Neural cell (in vitro differentiated cells): ENCODE measurements at regions not wholly inside any gene's neighbourhood (a gene's known extent, or its start where the extent isn't known, plus 50 kb on each side); places are given as distances from the start of the nearest gene placed in this dataset.

Experiments used
- H2AFZ ChIP-seq: fragments of 200-600, 300-800 bp; sonication (generic), shearing (Covaris generic); 2 replicates; pipeline ENCODE4 v1.6.0; 2014; ENCODE audit warnings: low read depth, mild to moderate bottlenecking, antibody characterized with exemption, low read length, moderate library complexity
- H3F3A ChIP-seq: fragments of 200-600 bp; shearing (Covaris generic); 2 replicates; pipeline ENCODE4 v1.6.1; 2016; ENCODE audit warnings: mild to moderate bottlenecking, moderate library complexity, mixed read lengths, antibody characterized with exemption, low read length; ENCODE audit not compliant: insufficient read depth, poor library complexity, severe bottlenecking
- H3K27ac ChIP-seq: fragments of 200-600, 300-800 bp; sonication (generic), shearing (Covaris generic); 2 replicates; pipeline ENCODE4 v1.5.1; 2014; ENCODE audit warnings: mild to moderate bottlenecking, low read length, moderate library complexity
- H3K27me3 ChIP-seq: fragments of 300-800, 200-600 bp; sonication (generic), shearing (Covaris generic); 2 replicates; pipeline ENCODE4 v1.6.0; 2014; ENCODE audit warnings: mild to moderate bottlenecking, low read depth, low read length, moderate library complexity; ENCODE audit not compliant: insufficient read depth
- H3K36me3 ChIP-seq: fragments of 300-800, 200-600 bp; sonication (generic), shearing (Covaris generic); 2 replicates; pipeline ENCODE4 v1.5.1; 2014; ENCODE audit warnings: mild to moderate bottlenecking, antibody characterized with exemption, low read length, moderate library complexity; ENCODE audit not compliant: insufficient read depth
- H3K4me2 ChIP-seq: fragments of 300-800, 200-600 bp; sonication (generic), shearing (Covaris generic); 2 replicates; pipeline ENCODE4 v1.6.0; 2014; ENCODE audit warnings: mild to moderate bottlenecking, low read length
- H3K4me3 ChIP-seq: fragments of 300-800, 200-600 bp; sonication (generic), shearing (Covaris generic); 2 replicates; pipeline ENCODE4 v1.5.1; 2014; ENCODE audit warnings: mild to moderate bottlenecking, low read length, moderate library complexity
- H3K79me2 ChIP-seq: fragments of 200-600 bp; shearing (Covaris generic); replicated peaks from 2 replicates; pipeline ENCODE4 v1.6.0; 2014; ENCODE audit warnings: mild to moderate bottlenecking, low read length, moderate library complexity; ENCODE audit not compliant: insufficient read depth
- H3K9ac ChIP-seq: fragments of 300-800, 200-600 bp; sonication (generic), shearing (Covaris generic); 2 replicates; pipeline ENCODE4 v1.6.1; 2016; ENCODE audit warnings: mild to moderate bottlenecking, low read length, mixed read lengths
- H3K9me2 ChIP-seq: fragments of 200-600 bp; shearing (Covaris generic); 2 replicates; pipeline ENCODE4 v1.6.1; 2016; ENCODE audit warnings: mild to moderate bottlenecking, low read length, mixed read lengths; ENCODE audit not compliant: insufficient read depth
- H3K9me3 ChIP-seq: fragments of 200-600, 300-800 bp; sonication (generic), shearing (Covaris generic); 2 replicates; pipeline ENCODE4 v1.6.1; 2016; ENCODE audit warnings: mild to moderate bottlenecking, mixed run types, low read length, moderate library complexity, mixed read lengths
- H4K20me1 ChIP-seq: fragments of 200-600 bp; shearing (Covaris generic); 2 replicates; pipeline ENCODE4 v1.6.1; 2016; ENCODE audit warnings: mild to moderate bottlenecking, mixed run types; ENCODE audit not compliant: insufficient read depth
- CTCF ChIP-seq: fragments of 450-650 bp; IDR thresholded peaks from 2 replicates; pipeline ENCODE4 v1.5.1; 2014; ENCODE audit warnings: antibody characterized with exemption, mild to moderate bottlenecking, moderate library complexity; ENCODE audit not compliant: poor library complexity, severe bottlenecking
- EP300 ChIP-seq: fragments of 450-650 bp; conservative IDR thresholded peaks from 2 replicates; pipeline ENCODE4 v1.6.1; 2014; ENCODE audit warnings: antibody characterized with exemption, mild to moderate bottlenecking, moderate library complexity; ENCODE audit not compliant: poor library complexity, severe bottlenecking
- EZH2 ChIP-seq: fragments of 200-600, 300-800 bp; shearing (Covaris generic), sonication (generic); IDR thresholded peaks from 2 replicates; pipeline ENCODE4 v1.6.1; 2014; ENCODE audit warnings: antibody characterized with exemption, low read length, borderline replicate concordance, mild to moderate bottlenecking; ENCODE audit not compliant: insufficient read depth, poor library complexity, severe bottlenecking
- MXI1 ChIP-seq: fragments of 450-650 bp; conservative IDR thresholded peaks from 2 replicates; pipeline ENCODE4 v1.6.1; 2014; ENCODE audit warnings: antibody characterized with exemption, mild to moderate bottlenecking; ENCODE audit not compliant: poor library complexity, severe bottlenecking
- POLR2AphosphoS5 ChIP-seq: IDR thresholded peaks from 2 replicates; pipeline ENCODE4 v1.6.1; 2012
- RAD21 ChIP-seq: fragments of 450-650 bp; conservative IDR thresholded peaks from 2 replicates; pipeline ENCODE4 v1.6.1; 2014; ENCODE audit warnings: antibody characterized with exemption, mild to moderate bottlenecking, moderate library complexity
- REST ChIP-seq: IDR thresholded peaks from 2 replicates; pipeline ENCODE4 v1.6.1; 2012; ENCODE audit warnings: borderline replicate concordance
- SMC3 ChIP-seq: fragments of 450-650 bp; conservative IDR thresholded peaks from 2 replicates; pipeline ENCODE4 v1.6.1; 2014; ENCODE audit warnings: antibody characterized with exemption, mild to moderate bottlenecking, moderate library complexity; ENCODE audit not compliant: poor library complexity
- TAF1 ChIP-seq: IDR thresholded peaks from 2 replicates; pipeline ENCODE4 v1.6.1; 2012; ENCODE audit warnings: low read depth

DNA sequence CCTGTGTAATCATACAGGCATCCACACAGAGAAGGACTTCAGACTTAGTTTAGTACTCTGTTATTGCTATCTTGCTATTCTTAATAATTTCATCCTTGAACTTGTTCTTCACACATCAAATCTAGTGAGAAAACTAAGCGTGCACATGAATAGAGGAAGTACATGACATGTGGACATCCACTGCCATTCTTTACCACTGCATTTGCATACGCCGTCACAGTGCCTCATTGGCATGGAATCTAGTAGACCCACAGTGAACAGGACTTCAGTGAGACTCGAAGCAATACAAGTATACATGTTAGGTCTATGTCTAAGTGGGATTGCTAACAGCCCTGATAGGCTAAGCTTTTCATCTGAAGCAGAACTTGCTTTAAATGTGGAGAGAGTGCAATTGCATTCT, 592.1 kb downstream of the TLE4 start:
- H3F3A ChIP-seq: peaks cover 7% of the 10 kb centered on the region
- H2AFZ ChIP-seq: no peak overlapping the region
- H3K79me2 ChIP-seq: no peaks in the 10 kb centered on the region
- no peaks in the 10 kb centered on the region for H3K27me3 ChIP-seq
- H4K20me1 ChIP-seq: no peaks in the 10 kb centered on the region
- H3K9me3 ChIP-seq: no peaks in the 10 kb centered on the region
- no peak overlapping the region for H3K4me3 ChIP-seq
- H3K4me2 ChIP-seq: no peak overlapping the region
- TF ChIP-seq EP300: no peak
- TF ChIP-seq CTCF: no peak
- TF ChIP-seq TAF1: no peak
- TF ChIP-seq MXI1: no peak
- no peak for TF ChIP-seq RAD21
- TF ChIP-seq EZH2: no peak
- no peak for TF ChIP-seq REST
- TF ChIP-seq POLR2AphosphoS5: no peak
- TF ChIP-seq SMC3: no peak
- no peak overlapping the region for H3K9ac ChIP-seq
- H3K27ac ChIP-seq: no peak overlapping the region
- no peaks in the 10 kb centered on the region for H3K9me2 ChIP-seq
- no peaks in the 10 kb centered on the region for H3K36me3 ChIP-seq

- Histone ChIP-seq H4K20me1 (no peaks in the 10 kb centered on the region), H3K4me2 (peak overlapping the region; percentile 36), H3F3A (peaks cover 12% of the 10 kb centered on the region), H3K27ac (peak overlapping the region; percentile 60), H2AFZ (no peak overlapping the region), H3K27me3 (no peaks in the 10 kb centered on the region), H3K9me2 (no peaks in the 10 kb centered on the region), H3K79me2 (no peaks in the 10 kb centered on the region), H3K4me3 (peak overlapping the region; percentile 36), H3K36me3 (no peaks in the 10 kb centered on the region), H3K9me3 (no peaks in the 10 kb centered on the region), H3K9ac (no peak overlapping the region)
- TF ChIP-seq CTCF (no peak), SMC3 (no peak), EZH2 (no peak), EP300 (no peak), MXI1 (no peak), RAD21 (no peak), TAF1 (no peak), POLR2AphosphoS5 (no peak), REST (no peak)
These were observed 586.9 kb downstream of the TLE4 start for GRCh38 chr9:80158554-80159170.
